HG03025 (cell line): ENCODE measurements at regions not wholly inside any gene's neighbourhood (a gene's known extent, or its start where the extent isn't known, plus 50 kb on each side); places are given as distances from the start of the nearest gene placed in this dataset.

Experiments
- ATAC-seq: cut with Tn5 transposase; IDR thresholded peaks from one replicate; pipeline ENCODE4 v1.9.1; 2021; ENCODE audit warnings: mild to moderate bottlenecking, moderate library complexity; ENCODE audit not compliant: unreplicated experiment, low FRiP score

GRCh38 chr16:80489173-80489572 lies 51.6 kb upstream of the DYNLRB2 start:
- ATAC-seq: no peak

- ATAC-seq: no peak
Measured at GRCh38 chr16:80488167-80488566, 52.6 kb upstream of the DYNLRB2 start.

- no peak for ATAC-seq
Measured at GRCh38 chr16:80480664-80481063, 60.1 kb upstream of the DYNLRB2 start.

- ATAC-seq: no peak
Measured at GRCh38 chr16:80477838-80478237, 63.0 kb upstream of the DYNLRB2 start.

- no peak for ATAC-seq
Measured at GRCh38 chr16:80468029-80468428, 72.8 kb upstream of the DYNLRB2 start.

- peak; percentile 66 for ATAC-seq
Measured at GRCh38 chr16:80466024-80466987, 74.5 kb upstream of the DYNLRB2 start.

GRCh38 chr16:80463751-80464495 lies 76.9 kb upstream of the DYNLRB2 start:
- ATAC-seq: no peak

- ATAC-seq: no peak
Measured at GRCh38 chr16:80463326-80463725, 77.5 kb upstream of the DYNLRB2 start.

GRCh38 chr16:80462917-80463316 lies 77.9 kb upstream of the DYNLRB2 start:
- no peak for ATAC-seq

GRCh38 chr16:80460988-80461387 lies 79.8 kb upstream of the DYNLRB2 start:
- ATAC-seq: no peak

GRCh38 chr16:80459966-80460365 lies 80.8 kb upstream of the DYNLRB2 start:
- ATAC-seq: no peak

- no peak for ATAC-seq
Measured at GRCh38 chr16:80459331-80459777, 81.4 kb upstream of the DYNLRB2 start.

- ATAC-seq: no peak
Measured at GRCh38 chr16:80457871-80458270, 82.9 kb upstream of the DYNLRB2 start.

- ATAC-seq: no peak
Measured at GRCh38 chr16:80454802-80455201, 86.0 kb upstream of the DYNLRB2 start.

- ATAC-seq: no peak
Measured at GRCh38 chr16:80449392-80449791, 91.4 kb upstream of the DYNLRB2 start.

GRCh38 chr16:80447241-80447640 lies 93.6 kb upstream of the DYNLRB2 start:
- no peak for ATAC-seq

GRCh38 chr16:80442779-80443178 lies 98.0 kb upstream of the DYNLRB2 start:
- no peak for ATAC-seq

GRCh38 chr16:80441935-80442334 lies 98.9 kb upstream of the DYNLRB2 start:
- no peak for ATAC-seq

- no peak for ATAC-seq
Measured at GRCh38 chr16:80440667-80441066, 100.1 kb upstream of the DYNLRB2 start.

GRCh38 chr16:80437707-80438106 lies 103.1 kb upstream of the DYNLRB2 start:
- ATAC-seq: no peak

GRCh38 chr16:80436510-80436909 lies 104.3 kb upstream of the DYNLRB2 start:
- ATAC-seq: no peak
